ENCODE measurements at regions not wholly inside any gene's neighbourhood (a gene's known extent, or its start where the extent isn't known, plus 50 kb on each side); places are given as distances from the start of the nearest gene placed in this dataset.

- TF ChIP-seq CTCF (IDR thresholded peaks at IDR 0.05) (no peak), POLR2A (IDR thresholded peaks at IDR 0.05) (no peak)
These were observed 504.2 kb downstream of the MAT2B start for GRCh38 chr5:164009621-164010020.
